Activated naive CD4-positive, alpha-beta T cell (primary cell): ENCODE measurements at regions not wholly inside any gene's neighbourhood (a gene's known extent, or its start where the extent isn't known, plus 50 kb on each side); places are given as distances from the start of the nearest gene placed in this dataset.
"Not testable (repeated sequence)": the region's sequence is repeated elsewhere in the genome, so short reads cannot be mapped to it uniquely, and the experiment has no call there.

ENCODE experiments used
- DNase-seq, 4 experiments: peaks; one replicate each; lab custom pipeline; 2025; lab: John Stamatoyannopoulos, UW

DNA sequence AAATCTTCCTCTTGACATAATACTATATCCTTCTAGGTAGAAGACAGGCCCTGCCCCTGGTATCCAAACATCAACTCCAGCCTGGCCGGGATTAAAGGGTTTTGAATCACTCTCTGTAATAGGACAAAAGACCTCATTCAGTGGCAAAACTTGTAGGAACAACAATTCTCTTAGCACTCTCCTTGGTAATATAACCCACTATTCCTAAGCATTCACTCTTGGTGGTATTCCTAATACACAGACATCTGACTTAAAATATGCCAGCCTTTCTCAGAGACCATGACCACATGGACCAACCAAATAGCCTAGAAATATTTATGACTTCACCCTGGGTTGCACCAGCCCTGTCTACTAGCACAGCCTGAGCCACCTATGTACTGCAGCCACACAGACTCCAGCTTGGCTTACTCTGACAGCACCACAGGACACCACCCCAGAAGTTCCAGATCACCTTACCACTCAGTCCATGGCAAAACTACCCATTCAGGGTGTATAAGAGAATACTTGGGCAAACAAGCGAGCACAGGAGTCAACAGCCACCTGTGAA is 244.9 kb upstream of the NEBL start:
- DNase-seq: no peak

DNA sequence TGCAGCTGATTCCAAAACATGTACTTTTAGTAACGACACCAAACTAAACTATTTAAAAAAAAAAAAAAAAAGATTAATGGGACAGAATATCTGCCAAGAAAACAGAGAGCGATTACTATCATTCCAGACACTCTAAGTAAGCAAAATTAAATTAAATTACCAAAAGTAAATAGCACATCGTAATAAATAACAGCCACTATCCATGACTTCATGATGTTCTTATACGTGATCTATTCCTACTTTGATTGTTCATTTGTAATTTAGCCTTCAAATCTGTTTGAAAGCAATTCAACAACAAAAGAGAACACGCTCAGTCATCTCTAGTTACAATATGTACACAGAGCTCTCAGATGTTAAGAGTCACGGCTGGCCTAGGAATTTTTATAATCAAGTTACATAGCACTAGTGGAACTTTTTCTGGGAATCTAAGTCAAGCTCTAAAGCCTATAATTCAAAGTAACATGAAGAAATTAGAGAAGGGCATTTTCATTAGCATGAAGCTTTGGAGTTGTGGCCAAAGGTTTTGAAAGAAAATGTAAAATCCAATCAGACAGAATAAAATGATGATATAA is 241.7 kb upstream of the NEBL start:
- DNase-seq: no peak

DNA sequence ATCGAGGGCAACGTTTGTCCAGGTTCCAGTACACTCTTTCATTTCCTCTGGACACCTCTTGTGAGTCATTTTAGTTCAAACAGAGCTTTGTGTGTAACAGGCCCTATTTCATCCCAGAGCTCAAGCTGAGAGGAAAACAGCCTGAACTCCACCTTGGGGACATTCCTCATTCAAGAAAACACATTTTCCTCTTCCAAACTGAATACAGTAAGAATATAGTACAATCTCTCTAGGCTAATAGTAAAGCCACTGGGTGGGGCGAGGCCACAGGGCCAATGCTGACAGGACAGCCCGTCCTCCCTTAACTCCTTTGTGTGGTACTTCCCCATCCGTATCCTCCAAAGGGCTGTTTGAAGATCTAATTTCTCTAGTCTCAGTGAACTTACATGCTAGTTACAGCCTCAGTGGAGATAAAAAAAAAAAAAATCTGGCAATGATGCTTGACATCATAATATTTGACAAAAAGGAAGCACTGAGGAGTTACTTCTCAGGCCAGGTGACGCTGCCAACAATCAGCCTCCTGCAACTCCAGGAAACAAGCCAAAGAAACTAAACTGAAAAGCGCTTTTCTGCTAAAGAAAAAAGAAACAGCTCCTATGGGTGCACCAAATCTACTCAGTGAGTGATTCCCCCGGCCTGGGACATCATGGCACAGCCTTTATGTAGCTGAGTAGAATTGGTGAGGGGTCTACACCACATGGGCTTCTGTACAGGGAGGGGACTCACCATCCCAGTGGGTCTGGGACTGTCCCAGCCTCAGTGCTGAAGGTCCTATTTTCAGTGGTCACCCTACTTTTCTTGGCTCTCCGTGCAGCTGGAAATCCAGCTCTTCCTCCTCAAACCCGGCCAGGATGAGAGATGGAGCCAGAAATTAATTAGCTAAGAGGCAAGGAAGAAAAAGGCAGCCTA is 238.2 kb upstream of the NEBL start:
- no peak for DNase-seq

GRCh38 chr10:21134645-21135022 is 237.5 kb upstream of the NEBL start:
- no peak for DNase-seq

DNA sequence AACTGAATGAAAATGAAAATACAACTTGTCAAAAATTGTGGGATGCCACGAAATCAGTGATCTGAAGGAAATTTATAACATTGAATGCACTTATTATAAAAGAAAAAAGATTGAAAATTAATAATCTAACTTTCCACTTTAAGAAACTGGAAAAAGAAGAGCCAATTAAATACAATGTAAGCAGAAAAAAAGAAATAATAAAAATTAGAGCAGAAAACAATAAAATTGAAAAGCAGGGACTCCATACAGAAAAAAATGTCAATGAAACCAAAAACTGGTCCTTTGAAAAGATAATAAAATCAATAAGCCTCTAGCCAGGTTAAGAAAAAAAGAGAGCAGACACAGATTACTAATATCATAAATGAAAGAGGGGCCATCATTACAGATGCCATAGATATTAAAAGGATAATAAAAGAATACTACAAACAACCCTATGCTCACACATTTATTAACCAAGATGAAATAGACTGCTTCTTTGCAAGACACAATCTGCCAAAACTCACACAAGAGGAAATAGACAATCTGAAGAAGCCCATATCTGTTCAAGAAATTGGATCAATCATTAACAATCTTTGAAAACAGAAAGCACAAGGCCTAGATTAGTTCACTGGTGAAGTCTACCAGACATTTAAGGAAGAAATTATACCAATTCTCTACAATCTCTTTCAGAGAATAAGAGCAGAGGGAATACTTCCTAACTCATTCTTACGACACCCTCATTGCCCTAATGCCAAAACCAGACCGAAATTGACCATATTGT is 233.8 kb upstream of the NEBL start:
- no peak for DNase-seq

- no peak for DNase-seq
Observed at GRCh38 chr10:21130108-21130507, 233.0 kb upstream of the NEBL start.

- DNase-seq: no peak
Observed at GRCh38 chr10:21125471-21126228, 228.5 kb upstream of the NEBL start.

DNA sequence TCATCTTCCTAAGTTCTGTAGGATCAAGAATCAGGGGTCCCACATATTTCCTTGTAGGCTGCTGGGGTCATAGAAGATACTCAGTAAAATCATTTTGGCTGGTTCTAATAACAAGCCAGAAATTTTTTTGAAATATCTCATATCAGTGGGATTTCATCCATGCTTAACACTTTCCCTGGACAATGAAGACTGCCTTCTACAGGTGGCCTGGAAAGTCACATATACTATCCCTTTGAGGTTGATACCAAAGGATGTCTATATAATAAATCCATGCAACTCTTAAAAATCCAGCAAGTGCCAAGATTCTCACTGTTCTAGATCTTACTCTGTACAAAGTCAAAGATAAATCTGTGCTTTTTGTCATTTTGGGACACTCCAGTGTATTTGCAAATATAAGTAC is 225.8 kb upstream of the NEBL start:
- DNase-seq: no peak

- not testable (repeated sequence) for DNase-seq
Observed at GRCh38 chr10:21121822-21122221, 224.7 kb upstream of the NEBL start.

DNA sequence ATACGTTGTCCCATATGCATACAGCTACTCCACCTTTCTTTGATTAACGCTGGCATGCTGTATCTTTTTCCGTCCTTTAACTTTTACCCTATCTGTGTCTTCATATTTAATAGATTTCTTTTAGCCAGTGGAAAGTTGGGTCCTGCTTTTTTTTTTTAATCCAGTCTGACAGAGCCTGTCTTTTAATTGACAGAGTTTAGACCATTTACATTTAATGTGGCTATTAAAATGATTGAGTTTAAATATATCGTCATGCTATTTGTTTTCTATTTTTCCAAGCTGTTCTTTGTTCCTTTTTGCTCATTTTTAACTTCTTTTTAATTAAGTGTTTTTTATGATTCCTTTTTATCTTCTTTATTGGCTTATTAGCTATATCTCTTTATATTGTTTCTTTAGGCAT is 217.6 kb upstream of the NEBL start:
- no peak for DNase-seq

DNA sequence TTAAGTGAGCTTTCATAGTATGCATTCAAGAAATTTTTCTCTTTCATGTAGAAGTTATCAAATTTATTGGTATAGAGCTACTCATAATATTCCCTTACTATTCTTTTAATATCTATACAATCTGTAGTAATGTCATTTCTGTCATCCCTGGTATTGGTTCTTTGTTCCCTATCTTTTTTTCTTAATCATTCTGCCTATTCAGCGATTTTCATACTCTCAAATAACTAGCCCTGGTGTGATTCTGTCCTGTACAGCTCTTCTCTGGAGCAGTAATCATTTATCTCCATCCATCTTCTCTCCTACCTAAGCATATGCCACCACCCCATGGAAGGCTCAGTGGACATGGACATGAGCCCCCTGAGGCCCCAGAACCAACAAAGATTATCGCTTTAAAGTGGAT is 213.2 kb upstream of the NEBL start:
- DNase-seq: no peak

DNA sequence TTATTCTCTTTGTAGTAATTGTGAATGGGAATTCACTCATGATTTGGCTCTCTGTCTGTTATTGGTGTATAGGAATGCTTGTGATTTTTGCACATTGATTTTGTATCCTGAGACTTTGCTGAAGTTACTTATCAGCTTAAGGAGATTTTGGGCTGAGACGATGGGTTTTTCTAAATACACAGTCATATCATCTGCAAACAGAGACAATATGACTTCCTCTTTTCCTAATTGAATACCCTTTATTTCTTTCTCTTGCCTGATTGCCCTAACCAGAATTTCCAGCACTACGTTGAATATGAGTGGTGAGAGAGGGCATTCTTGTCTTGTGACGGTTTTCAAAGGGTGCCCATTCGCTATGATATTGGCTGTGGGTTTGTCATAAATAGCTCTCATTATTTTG is 209.8 kb upstream of the NEBL start:
- DNase-seq: not testable (repeated sequence)

- DNase-seq: not testable (repeated sequence)
Observed at GRCh38 chr10:21105331-21105730, 208.2 kb upstream of the NEBL start.

GRCh38 chr10:21100871-21101514 is 203.9 kb upstream of the NEBL start:
- no peak for DNase-seq

GRCh38 chr10:21100190-21100589 is 203.1 kb upstream of the NEBL start:
- DNase-seq: no peak

DNA sequence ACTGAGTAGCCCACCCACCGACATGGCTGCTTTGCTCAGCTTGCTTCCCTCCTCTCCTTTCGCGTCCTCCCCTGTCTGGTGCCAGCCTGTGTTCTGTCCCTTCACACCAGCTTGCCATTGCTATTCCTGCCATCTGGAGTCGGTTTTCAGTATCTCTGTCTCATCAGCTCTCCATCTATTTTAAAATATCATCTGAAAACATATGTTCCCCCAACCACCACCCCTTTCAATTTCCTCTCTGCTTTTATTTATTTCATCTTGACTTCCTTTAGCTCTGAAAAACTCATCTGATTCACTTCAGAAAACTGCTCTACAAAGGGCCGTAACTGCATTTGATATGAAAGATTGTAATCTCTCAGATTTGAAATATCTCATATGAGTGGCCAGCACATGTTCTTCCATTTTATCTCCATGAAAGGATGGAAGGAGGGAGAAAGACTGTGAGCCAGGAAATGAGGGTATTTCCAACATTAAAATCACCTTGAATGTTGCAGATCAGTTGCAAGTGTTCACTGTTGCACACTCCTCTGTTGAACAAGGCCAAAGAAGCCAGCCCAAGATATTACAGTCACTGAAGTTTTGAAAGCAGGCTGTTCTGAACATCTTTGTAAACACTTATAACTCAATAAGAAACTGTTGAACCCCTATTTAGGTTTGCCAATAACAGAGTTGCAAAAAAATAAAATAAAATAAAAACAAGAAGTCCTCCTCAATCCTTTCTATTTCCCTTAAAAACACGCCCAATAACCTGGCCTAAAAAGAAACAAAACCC is 202.4 kb upstream of the NEBL start:
- no peak for DNase-seq

- no peak for DNase-seq
Observed at GRCh38 chr10:21097926-21098355, 200.8 kb upstream of the NEBL start.

DNA sequence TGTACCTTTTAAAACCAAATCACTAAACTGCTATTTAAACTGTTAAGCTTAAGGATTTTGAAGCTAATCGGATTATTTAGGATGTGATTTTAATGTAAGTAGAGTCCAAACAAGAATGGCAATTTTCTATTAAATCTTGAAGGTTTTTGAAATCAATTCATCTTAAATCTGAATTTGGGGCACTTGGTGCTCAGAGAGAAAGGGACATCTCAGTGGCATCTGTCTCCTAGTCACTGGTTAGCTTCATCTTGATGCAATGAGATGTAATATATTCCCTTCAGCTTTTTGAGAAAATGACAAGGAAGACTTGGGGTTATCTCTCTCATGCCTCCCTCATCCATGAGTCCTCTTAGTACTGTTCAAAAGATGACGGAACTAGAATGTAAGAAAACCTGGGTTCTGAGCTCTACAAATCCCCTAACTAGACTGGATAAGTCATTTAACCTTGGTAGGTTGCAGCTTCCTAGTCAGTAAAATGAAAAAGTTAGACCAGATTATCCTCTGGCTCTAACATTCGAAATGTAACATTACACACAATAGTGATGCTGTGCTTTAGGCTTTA is 198.5 kb upstream of the NEBL start:
- DNase-seq: no peak

DNA sequence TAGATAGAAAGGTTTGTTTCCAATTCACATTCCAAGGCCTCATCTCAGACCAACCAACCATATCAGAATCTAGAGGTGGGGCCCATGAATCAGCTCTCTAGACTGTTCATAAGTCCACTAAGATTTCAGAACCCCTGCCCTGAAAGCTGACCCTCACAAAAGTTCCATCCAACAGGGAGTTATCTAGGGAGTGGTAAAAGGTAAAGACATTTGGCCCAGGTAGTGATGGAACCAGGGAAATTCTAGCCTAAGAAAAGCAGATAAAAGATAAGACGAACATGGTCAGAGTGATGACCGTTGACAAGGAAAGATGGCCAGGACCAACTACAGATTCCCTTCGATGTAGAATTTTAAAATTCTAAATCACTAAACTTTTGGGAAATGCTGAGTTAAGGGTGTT is 198.0 kb upstream of the NEBL start:
- no peak for DNase-seq
